HG03378 (cell line): ENCODE measurements at regions not wholly inside any gene's neighbourhood (a gene's known extent, or its start where the extent isn't known, plus 50 kb on each side); places are given as distances from the start of the nearest gene placed in this dataset.

Experiments used
- ATAC-seq: cut with Tn5 transposase; IDR thresholded peaks from one replicate; pipeline ENCODE4 v1.9.1; 2021; ENCODE audit warnings: mild to moderate bottlenecking, moderate library complexity; ENCODE audit not compliant: unreplicated experiment

DNA sequence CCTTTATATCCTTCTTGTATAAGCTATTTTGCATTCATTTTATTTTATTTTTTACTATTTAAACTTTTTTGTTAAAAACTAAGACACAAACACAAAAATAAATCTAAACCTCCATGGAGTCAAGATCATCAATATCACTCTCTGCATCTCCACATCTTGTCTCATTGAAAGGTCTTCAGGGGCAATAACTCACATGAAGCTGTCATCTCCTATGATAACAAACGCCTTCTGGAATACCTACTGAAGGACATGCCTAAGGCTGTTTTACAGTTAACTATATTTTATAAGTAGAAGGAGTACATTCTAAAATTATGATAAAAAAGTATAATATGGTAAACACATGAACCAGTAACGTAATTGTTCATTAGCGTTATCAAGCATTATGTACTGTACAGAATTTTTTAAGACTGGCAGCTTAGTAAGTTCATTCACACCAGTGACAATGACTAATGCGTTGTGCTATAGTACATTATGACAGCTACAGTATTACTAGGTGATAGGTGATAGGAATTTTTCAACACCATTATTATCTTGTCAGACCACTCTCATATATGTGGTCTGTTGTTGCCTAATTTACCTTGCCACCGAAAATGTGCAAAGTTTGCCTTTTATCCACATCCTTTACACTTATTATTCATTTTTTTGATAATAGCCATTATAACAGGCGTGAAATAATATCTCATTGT, 390.7 kb upstream of the SLITRK1 start:
- ATAC-seq, result no peak

- ATAC-seq, result no peak
These were observed 383.0 kb upstream of the SLITRK1 start for GRCh38 chr13:84265257-84265764.

- no peak for ATAC-seq
These were observed 381.2 kb upstream of the SLITRK1 start for GRCh38 chr13:84263354-84264069.

DNA sequence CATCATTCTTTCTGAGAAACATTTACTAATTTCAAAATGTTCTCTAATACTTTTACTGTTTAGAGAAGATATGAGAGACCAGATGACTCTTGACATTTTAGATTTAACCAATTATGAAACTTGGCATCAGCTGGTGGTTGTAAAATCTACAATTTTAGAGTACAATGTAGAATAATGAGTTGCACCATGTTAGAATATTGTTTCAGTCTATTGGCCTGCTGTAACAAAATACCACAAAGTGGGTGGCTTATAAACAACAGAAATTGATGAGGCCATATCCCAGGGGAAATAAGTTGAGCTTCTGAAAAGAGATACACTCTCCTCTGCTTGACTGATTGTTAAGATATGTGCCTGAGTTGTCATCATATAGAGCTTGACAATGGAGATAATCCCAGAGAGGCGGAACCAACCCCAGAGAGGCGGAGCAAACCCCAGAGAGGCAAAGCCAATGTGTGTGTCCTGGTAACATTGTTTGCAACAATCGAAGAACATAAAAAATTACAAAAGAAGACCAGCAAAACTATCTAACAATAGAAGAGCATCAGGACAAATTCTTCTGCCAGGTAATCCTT, 373.0 kb upstream of the SLITRK1 start:
- ATAC-seq, result no peak

GRCh38 chr13:84249463-84249862, 367.2 kb upstream of the SLITRK1 start:
- no peak for ATAC-seq

DNA sequence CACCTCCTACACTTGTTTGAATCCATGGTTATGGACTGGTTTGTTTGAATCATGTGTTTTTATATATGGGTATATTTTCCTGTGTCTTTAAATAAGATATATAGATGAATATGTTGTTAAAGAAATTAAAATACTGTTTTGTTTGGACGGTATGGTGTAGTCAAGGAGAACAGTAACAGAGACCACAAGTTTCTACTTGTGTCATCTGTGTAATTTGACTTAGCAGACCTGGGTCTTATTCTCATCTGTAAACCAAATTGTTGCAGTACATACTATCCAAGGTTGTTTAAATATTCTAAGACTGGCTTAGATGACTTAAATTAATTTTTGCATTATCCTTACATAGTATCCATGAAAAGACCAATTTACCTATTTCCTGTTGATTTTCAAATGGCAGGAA, 361.1 kb upstream of the SLITRK1 start:
- ATAC-seq, result no peak

DNA sequence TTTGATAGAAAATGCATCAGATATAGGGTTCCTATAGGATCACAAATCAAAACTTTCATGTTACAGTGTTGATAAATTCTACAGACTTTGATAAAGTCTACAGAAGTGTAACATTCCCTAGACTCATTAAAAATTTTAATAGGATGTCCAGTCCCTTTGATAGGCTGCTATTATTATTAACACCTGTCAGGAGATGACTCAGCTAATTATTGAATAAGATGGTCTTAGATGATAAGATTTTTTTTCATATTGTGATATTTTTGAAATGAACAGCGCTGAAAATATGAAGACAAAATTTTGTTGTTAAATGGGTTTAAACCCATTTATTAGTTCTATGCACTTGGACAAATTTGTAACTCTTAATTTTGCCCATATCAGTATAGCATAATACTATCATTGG, 356.8 kb upstream of the SLITRK1 start:
- ATAC-seq, result no peak

- no peak for ATAC-seq
These were observed 356.1 kb upstream of the SLITRK1 start for GRCh38 chr13:84238381-84238780.

DNA sequence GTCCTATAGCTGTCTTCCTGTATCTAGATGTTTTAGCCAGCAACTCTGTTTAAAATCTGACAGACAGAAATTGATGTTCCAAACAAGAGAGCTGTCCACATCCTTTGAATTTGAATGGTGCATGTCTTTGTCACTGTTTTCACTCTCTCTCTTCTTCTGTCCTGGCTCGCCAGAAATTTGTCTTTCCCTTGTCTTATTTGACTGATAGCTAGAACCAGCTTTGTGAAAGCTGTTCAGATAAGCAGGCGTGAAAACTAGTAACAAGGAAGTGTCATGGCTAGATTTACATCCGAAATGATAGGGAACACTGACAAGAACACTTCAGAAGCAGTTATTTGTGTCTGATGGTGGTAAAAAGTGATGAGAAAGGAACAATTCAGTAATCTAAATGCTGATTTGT, 354.9 kb upstream of the SLITRK1 start:
- ATAC-seq, result no peak

DNA sequence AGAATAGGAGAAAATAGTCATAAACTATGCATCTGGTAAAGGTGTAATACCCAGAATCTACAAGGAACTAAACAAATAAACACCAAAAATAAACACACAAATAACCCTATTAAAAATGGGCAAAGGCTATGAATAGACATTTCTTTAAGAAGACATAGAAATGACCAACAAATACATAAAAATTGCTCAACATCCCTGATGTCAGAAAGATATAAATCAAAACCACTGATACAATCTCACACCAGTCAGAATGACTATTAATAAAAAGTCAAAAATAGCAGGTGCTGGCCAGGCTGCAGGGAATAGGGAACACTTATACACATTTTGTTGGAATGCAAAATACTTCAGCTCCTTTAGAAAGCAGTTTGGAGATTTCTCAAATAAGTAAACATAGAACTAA, 352.1 kb upstream of the SLITRK1 start:
- ATAC-seq, result no peak

DNA sequence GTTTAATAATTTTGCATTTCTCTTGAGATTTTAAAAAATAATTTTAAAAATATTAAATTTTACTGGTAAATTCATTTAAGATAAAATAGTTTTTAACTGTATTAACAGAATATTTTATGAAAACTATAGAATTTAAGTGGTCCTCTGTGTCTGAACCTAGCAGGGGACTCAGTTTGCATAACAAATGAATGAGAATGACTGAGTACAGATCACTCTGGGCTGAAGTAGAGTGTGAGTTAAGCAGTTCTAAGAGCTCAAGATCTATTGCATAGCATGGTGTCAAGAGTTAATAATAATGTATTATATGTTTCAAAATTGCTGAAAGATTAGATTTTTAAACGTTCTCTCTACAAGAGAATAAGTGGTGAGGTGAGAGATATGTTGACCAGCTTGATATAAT, 348.3 kb upstream of the SLITRK1 start:
- no peak for ATAC-seq

DNA sequence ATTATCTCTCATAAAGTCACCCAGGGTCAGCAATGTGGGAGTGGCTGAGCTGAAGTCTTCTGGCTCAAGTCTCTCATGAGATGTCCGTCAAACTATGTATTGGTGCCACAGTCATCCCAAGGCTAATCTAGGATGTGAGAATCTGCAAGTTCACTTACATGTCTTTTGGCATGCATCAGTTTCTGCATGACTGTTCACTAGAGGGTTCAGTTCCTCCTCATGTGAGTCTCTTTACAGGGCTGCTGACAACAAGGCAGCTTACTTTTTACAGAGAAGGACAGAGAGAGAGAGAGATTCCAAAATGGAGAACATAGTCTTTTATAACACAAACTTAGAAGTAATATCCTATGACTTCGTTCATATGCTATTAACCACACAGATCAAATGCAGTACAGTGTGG, 328.8 kb upstream of the SLITRK1 start:
- no peak for ATAC-seq

DNA sequence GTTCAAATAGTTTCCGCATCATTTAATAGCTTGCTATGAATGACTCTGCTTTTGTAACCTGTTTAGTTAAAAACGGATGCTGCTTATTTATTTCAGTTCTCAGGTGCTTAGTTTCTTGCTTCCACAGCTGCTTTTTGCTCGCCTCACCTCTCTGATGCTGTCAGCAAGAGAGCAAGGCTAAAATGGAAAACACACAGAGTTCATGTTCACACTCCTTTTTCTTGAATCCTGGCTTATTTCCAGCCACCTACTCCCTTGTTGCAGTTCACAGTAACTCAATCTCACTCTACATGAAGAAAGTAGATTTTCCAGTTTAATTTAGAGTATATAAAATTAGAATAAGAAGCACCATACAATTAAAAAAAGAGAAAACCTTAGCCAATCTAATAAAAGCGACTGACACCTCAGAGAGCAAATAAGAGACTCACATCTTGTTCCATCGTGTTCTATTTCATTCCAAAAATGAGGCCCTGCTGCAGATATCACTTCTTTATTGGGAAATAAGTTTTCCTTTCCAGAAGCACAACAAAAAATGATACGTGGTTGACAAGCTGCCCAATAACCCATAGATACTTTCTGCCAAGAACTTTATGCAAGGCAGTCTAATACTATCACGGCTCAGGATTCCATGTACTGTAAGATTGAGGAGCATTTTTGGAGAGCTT, 326.1 kb upstream of the SLITRK1 start:
- no peak for ATAC-seq

GRCh38 chr13:84207509-84207908, 325.2 kb upstream of the SLITRK1 start:
- ATAC-seq, result no peak

DNA sequence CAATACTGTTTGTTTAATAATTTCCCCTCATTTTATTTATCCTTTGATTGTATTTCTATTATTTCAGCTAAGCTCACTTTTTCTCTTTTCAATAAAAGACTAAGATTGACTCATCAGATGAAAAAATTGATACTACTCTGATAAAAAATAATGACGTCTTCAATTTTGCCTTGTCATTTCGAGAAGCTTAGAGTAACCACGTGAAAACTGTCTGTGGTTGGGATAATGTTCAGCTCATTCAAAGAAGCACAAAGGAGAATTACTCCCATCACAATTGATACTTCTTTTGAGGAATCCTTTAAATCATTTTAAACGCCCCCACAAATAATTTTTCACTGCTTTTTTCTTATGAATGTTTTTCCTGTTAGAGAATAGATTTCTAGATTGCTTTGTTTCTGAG, 318.7 kb upstream of the SLITRK1 start:
- no peak for ATAC-seq

DNA sequence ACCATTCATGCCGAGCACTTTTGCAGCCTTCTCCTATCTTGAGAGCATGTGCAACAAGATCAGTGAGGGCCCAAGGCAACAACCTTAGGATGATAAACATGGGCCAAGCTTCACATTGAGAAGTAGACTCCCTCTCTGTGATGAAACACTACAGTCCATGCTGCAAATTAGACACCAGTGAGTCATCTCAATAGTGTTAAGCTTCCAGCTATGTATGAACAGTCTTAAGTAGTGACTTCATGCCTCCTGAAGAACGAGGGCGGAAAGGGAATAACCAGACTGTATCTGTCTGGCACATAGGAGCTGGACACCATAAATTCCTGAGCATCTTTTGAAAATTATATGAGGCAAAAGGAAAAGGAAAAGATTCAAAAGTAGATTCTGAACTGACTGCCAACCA, 309.9 kb upstream of the SLITRK1 start:
- no peak for ATAC-seq

- ATAC-seq, result no peak
These were observed 308.9 kb upstream of the SLITRK1 start for GRCh38 chr13:84191139-84191538.

GRCh38 chr13:84187626-84188025, 305.4 kb upstream of the SLITRK1 start:
- ATAC-seq, result no peak

GRCh38 chr13:84139561-84140158, 257.4 kb upstream of the SLITRK1 start:
- ATAC-seq, result no peak

DNA sequence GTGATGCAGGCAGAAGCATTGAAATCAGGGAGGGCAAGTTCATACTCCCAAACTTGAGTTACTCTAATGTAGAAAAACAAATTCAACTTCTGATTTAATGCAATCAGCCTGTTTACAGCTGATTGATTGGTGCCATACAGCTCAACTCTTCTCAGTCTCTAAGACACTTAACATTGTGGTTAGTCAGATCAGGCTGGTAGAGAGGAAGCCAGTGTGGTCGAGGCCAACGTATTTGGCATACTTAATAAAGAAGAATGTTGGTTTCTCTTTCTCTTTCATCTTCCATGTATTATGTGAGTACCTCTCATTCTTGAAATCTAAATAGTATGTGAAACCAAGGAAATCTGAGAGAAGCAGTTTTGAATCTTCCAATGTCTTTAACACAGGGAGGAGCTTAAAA, 255.0 kb upstream of the SLITRK1 start:
- ATAC-seq, result peak; percentile 100

DNA sequence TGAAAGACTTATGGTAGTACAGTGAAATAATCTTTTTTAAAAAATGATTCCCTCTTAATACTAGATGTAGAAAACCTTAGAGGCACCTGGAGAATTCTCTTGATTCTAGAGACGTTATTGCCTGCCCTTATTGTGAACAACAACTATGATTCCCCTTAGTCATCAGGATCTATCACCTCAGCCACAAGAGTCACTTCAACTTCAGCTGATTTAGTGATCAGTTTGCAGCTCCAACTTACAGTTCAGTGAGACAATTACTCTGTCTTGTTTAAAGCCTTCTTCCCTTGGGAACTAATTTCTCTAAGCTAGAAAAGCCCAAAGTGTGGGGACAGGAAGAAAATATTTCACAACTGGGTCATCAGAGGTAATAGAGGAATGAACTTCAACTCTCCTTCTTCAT, 254.3 kb upstream of the SLITRK1 start:
- ATAC-seq, result peak; percentile 27
